Peyer's patch (tissue), 4 donors: ENCODE measurements at regions not wholly inside any gene's neighbourhood (a gene's known extent, or its start where the extent isn't known, plus 50 kb on each side); places are given as distances from the start of the nearest gene placed in this dataset.

ENCODE experiments used
- DNase-seq, 3 donors: peaks; one replicate each; pipeline ENCODE4 v3.0.0-alpha.2; 2017 to 2019
- H3K27ac ChIP-seq, 4 donors: fragments of 200-600 bp; sonication (generic); one replicate each; pipeline ENCODE4 v1.5.1; 2016 to 2019
- H3K27me3 ChIP-seq, 2 donors: fragments of 200-600 bp; sonication (generic); one replicate each; pipeline ENCODE4 v1.5.1; 2019
- H3K36me3 ChIP-seq, 3 donors: fragments of 200-600 bp; sonication (generic); one replicate each; pipeline ENCODE4 v1.5.1; 2016 to 2019
- H3K4me1 ChIP-seq, 4 donors: fragments of 200-600 bp; sonication (generic); one replicate each; pipeline ENCODE4 v1.5.1; 2016 to 2019
- H3K4me3 ChIP-seq, 4 donors: fragments of 200-600 bp; sonication (generic); 1 replicate in 3 of 4; 2 replicates in 1 of 4; pipeline ENCODE4 v1.5.1; 2016 to 2019; ENCODE audit warnings: mild to moderate bottlenecking in 1 of 4
- H3K9me3 ChIP-seq, 4 donors: fragments of 200-600 bp; sonication (generic); one replicate each; pipeline ENCODE4 v1.5.1; 2016 to 2019; ENCODE audit warnings: mild to moderate bottlenecking in 1 of 4
- POLR2A ChIP-seq, 2 donors: fragments of 450-650 bp; IDR thresholded peaks; one replicate each; pipeline ENCODE4 v1.5.1; 2017; ENCODE audit warnings: antibody characterized with exemption in 2 of 2, mild to moderate bottlenecking in 2 of 2, moderate library complexity in 2 of 2
- TF ChIP-seq, protein P1 (sequence below), 6 experiments: fragments of 450-650 bp in 4 of 6; fragments of 200-600 bp in 2 of 6; sonication (generic) in 1 of 6; IDR thresholded peaks; one replicate each; pipeline ENCODE4 v1.5.1; 2017 to 2019; ENCODE audit warnings: antibody characterized with exemption in 6 of 6, mild to moderate bottlenecking in 3 of 6, moderate library complexity in 1 of 6

DNA sequence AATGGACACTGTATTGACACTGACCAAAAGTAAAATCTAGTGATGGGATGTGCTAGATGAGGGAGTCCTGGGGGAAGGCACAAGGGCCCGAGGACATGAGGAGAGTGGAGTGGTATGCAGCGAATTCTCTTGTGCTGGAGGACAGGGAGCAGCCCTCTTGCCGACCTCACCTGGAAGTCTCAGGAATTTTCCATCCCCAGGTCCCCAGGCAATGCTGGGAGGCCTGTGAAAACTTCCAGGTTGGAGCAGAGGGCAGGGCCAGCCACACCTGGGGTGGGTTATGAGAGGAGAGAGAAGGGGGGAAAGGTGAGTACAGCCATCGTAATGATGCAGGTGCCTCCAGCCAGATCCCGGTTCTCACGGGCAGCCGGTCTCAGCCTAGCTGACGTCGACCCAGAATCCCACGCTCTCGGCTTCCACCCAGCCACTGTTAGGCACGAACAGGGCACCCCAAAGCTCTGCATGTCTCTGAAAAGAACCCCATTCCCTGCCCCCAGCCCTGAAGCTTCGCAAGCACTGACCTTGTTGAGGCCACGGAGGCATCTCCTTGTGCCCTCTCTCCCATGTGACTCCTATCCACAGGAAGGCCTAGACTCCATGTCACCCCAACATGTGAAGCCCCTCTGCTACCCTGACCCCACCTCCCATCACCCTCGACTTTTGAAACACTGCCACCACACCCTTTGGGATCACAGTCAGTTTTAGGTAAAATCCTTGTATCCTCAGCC, 239.7 kb upstream of the MYO3A start:
- Histone ChIP-seq H3K9me3 (no peaks in the 10 kb centered on the region), H3K4me3 (no peak overlapping the region), H3K27ac (no peak overlapping the region), H3K4me1 (no peaks in the 10 kb centered on the region), H3K27me3 (no peaks in the 10 kb centered on the region), H3K36me3 (no peaks in the 10 kb centered on the region)
- TF ChIP-seq, protein P1, sequence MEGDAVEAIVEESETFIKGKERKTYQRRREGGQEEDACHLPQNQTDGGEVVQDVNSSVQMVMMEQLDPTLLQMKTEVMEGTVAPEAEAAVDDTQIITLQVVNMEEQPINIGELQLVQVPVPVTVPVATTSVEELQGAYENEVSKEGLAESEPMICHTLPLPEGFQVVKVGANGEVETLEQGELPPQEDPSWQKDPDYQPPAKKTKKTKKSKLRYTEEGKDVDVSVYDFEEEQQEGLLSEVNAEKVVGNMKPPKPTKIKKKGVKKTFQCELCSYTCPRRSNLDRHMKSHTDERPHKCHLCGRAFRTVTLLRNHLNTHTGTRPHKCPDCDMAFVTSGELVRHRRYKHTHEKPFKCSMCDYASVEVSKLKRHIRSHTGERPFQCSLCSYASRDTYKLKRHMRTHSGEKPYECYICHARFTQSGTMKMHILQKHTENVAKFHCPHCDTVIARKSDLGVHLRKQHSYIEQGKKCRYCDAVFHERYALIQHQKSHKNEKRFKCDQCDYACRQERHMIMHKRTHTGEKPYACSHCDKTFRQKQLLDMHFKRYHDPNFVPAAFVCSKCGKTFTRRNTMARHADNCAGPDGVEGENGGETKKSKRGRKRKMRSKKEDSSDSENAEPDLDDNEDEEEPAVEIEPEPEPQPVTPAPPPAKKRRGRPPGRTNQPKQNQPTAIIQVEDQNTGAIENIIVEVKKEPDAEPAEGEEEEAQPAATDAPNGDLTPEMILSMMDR (IDR thresholded peaks at IDR 0.05), result no peak
- TF ChIP-seq POLR2A (IDR thresholded peaks at IDR 0.05), result no peak
- no peak for DNase-seq

DNA sequence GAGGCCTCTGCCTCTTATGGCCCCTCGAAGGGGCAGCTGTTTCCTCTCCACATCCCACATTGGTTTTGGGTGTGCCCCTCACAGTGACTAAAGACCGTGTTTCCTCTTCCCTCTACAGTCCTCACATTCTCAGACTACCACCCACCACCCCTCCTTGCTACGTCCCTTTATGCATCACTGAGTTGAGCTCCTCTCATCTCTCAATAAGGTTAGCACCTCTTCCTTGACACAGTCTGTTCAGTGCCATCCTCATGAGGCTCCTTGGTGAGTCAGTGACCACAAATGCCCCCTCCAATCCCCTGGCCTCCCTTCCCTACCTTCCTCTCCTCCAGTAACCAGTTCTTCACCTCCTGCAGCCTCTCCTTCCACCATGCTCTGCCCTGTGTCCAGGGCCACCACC, 239.1 kb upstream of the MYO3A start:
- H3K27ac ChIP-seq, result no peak overlapping the region
- H3K36me3 ChIP-seq, result no peaks in the 10 kb centered on the region
- H3K4me1 ChIP-seq, result no peaks in the 10 kb centered on the region
- no peak for DNase-seq
- H3K27me3 ChIP-seq, result no peaks in the 10 kb centered on the region
- H3K9me3 ChIP-seq, result no peaks in the 10 kb centered on the region
- no peak for TF ChIP-seq POLR2A (IDR thresholded peaks at IDR 0.05)
- TF ChIP-seq, protein P1 (IDR thresholded peaks at IDR 0.05), result no peak
- no peak overlapping the region for H3K4me3 ChIP-seq

DNA sequence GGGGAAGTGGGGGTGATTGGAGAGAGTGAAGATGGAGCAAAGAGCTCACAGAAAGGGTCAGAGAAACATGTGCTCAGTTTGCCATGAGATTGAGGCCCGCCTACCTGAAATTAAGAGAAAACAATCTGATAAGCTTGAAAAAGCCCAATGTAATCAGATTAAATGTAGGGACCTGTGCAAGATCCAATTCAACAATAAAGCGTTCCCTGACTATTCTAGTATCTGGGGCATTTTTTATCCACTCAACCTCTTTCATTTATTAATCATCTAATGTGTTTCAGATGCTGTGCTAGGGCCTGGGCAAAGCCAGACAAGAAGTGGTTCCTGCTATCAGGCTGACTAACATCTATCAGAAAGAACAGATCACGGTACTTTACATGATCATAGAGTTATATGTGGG, 238.4 kb upstream of the MYO3A start:
- H3K9me3 ChIP-seq, result no peaks in the 10 kb centered on the region
- TF ChIP-seq, protein P1 (IDR thresholded peaks at IDR 0.05), result no peak
- TF ChIP-seq POLR2A (IDR thresholded peaks at IDR 0.05), result no peak
- no peaks in the 10 kb centered on the region for H3K36me3 ChIP-seq
- H3K4me3 ChIP-seq, result no peak overlapping the region
- no peak for DNase-seq
- no peaks in the 10 kb centered on the region for H3K27me3 ChIP-seq
- no peak overlapping the region for H3K27ac ChIP-seq
- H3K4me1 ChIP-seq, result no peaks in the 10 kb centered on the region

DNA sequence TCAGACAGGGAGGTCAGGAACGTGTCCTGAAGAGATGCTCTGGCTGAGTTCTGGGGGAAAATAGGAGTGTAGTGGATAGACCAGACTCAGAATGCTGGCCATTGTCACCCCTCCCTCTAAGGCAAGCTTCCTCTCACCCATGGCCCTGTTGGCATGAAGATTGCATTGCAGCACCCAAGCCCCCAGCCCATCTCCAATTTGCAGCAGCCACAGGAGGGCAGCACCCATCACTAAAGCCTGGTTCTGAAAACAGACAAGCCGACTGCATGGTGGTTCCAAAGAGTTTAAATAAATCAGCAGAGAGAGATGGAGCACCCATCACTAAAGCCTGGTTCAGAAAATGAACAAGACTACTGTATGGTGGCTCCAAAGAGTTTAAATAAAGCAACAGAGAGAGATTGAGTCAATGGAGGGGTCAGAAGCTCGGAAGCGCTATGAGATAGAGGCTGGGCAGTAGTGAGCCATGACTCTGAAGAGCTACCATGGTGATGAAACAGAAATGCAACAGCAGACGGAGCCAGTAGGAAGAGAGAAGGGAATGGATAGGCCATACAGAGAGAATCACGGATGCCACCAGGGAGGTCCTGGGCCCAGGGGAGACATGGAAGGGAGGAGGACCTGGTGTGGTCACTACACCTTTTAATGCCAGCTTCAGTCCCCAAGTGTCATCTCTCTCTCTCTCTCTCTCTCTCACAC, 237.9 kb upstream of the MYO3A start:
- Histone ChIP-seq H3K27ac (no peak overlapping the region), H3K9me3 (no peaks in the 10 kb centered on the region), H3K27me3 (no peaks in the 10 kb centered on the region), H3K4me1 (no peaks in the 10 kb centered on the region), H3K4me3 (no peak overlapping the region), H3K36me3 (no peaks in the 10 kb centered on the region)
- no peak for TF ChIP-seq POLR2A (IDR thresholded peaks at IDR 0.05)
- TF ChIP-seq, protein P1 (IDR thresholded peaks at IDR 0.05), result no peak
- DNase-seq, result no peak

DNA sequence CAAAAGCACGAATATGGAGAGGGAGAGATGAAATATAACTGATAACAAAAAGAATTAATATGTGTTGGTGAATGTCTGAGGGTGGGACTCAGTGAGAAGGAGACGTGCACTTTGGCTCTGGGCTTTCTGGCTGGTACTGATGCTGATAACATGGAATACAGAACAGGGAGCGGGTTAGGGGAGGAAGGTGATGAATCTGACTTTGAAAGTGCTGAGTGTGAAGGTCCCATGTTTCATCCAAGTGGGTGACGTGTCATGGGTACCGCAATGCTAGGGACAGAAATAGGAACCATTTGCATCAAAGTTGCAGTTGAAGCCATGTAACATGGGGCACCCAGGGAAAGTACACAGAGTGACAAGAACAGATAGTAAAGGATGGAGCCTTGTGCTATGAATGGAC, 236.6 kb upstream of the MYO3A start:
- TF ChIP-seq, protein P1 (IDR thresholded peaks at IDR 0.05), result no peak
- TF ChIP-seq POLR2A (IDR thresholded peaks at IDR 0.05), result no peak
- Histone ChIP-seq H3K9me3 (no peaks in the 10 kb centered on the region), H3K27ac (no peak overlapping the region), H3K36me3 (no peaks in the 10 kb centered on the region), H3K4me3 (no peak overlapping the region), H3K4me1 (no peaks in the 10 kb centered on the region), H3K27me3 (no peaks in the 10 kb centered on the region)
- no peak for DNase-seq
